HG02588 (cell line): ENCODE measurements at regions not wholly inside any gene's neighbourhood (a gene's known extent, or its start where the extent isn't known, plus 50 kb on each side); places are given as distances from the start of the nearest gene placed in this dataset.

ENCODE experiments used
- ATAC-seq: cut with Tn5 transposase; IDR thresholded peaks from one replicate; pipeline ENCODE4 v1.9.1; 2021; ENCODE audit warnings: mild to moderate bottlenecking, moderate library complexity; ENCODE audit not compliant: unreplicated experiment

DNA sequence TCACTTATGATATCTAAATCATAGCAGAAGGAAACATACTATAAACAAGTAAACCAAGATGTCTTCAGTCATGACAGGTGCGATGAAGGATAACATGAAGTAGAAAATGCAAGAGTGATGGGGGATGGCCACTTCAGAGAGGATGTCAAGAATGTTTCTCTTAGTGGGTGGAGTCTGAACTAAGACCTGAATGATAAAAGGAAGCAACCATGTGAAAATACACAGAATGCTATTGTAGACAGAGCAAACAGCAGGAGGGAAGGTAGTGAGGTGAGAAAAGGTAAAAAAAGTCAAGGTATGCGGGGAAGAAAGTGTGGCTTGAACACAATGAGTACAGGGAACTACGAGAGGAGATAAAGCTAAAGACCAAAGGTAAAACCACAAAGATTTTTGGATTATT is 341.6 kb downstream of the FBXO15 start:
- no peak for ATAC-seq

GRCh38 chr18:73797419-73797818 is 350.2 kb downstream of the FBXO15 start:
- no peak for ATAC-seq

- no peak for ATAC-seq
These were observed 354.2 kb downstream of the FBXO15 start for GRCh38 chr18:73793386-73793785.

DNA sequence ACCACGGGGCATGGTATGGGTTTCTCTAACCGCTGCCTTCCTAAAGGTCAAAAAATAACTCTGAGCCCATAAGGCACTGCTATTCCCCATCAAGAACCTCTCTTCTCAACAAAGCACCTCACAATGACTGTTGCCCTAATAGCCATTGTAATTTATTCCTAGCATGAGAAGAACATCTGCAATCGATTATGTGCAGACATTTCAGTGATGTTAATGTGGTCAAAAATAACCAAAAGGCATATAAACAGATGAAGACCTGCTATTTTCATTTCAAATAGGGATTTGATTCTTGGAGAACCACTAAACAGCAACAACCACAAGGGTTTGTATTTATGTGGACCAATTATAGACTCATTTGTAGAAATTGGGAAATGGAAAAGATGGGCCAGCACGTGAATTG is 356.6 kb downstream of the FBXO15 start:
- no peak for ATAC-seq

DNA sequence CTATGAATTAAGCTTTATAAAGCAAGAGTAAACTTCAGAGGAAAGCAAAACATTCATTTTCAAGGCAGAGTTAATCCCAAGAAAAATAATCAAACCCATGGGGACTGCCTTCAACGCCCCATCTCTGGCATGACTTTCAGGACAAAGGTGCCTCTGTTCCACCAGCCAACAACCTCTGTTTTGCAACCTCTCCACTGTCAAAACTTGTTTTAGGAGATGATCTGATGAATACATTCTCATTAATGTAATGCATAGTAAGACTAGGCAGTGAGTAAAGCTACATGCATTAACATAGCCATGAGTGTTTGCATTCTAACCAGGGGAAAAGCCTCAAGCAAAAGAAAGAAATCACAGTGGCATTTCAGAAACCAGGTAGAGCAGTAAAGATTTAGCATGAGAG is 357.0 kb downstream of the FBXO15 start:
- no peak for ATAC-seq

GRCh38 chr18:73787316-73787715 is 360.3 kb downstream of the FBXO15 start:
- no peak for ATAC-seq

GRCh38 chr18:73785300-73785699 is 362.3 kb downstream of the FBXO15 start:
- ATAC-seq = no peak

DNA sequence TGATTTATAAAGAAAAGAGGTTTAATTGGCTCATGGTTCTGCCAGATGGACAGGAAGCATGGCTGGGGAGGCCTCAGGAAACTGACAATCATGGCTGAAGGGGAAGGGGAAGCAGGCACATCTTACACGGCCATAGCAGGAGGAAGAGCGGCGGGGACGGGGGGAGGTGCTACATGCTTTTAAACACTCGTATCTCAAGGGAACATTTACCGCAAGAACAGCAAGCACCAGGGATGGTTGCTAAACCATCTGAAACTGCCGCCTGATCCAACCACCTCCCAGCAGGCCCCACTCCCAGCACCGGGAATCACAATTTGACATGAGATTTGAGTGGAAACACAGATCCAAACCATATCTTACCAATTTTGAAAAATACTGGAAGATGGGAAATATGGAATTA is 362.8 kb downstream of the FBXO15 start:
- ATAC-seq = no peak

- no peak for ATAC-seq
These were observed 365.2 kb downstream of the FBXO15 start for GRCh38 chr18:73782405-73782804.

DNA sequence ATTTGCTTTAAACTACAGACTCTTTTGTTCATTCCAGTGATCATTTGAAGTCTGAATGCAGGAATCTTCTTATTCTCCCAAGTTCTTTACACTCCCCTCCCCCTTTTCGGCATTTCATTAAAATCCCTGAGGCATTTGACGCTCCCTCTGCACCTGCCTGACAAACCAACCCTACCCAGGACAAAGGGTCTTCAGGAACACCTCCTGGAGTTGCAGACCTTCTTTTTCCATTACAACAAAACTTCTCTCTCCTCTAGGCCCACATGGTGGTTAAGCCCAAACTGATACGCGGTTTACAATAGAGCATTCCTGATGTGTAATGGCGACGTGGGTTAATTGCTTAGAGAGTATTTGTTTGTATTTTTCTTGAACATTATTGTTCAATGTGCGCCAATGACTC is 367.4 kb downstream of the FBXO15 start:
- ATAC-seq = no peak

- no peak for ATAC-seq
These were observed 369.6 kb downstream of the FBXO15 start for GRCh38 chr18:73778032-73778359.

- ATAC-seq = no peak
These were observed 370.1 kb downstream of the FBXO15 start for GRCh38 chr18:73777356-73778031.

- no peak for ATAC-seq
These were observed 372.7 kb downstream of the FBXO15 start for GRCh38 chr18:73774811-73775509.

DNA sequence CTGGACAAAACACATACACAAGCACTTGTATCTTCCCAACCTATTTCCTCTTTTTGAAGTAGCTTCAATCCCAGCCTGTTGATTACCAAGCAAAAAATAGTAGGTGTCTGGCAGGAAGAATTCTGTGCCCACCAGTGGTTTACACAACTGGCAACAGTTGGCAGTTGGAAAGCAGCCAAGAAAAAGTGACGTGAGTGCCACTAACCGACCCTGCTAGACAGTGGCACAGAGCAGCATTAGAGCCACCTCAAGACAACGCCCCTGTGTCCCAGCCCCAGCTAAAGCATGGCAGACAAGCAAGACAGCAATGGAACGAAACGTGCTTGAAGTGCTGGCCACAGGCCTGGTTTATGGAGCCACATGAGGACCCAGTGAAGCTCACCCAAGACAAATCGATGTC is 379.6 kb downstream of the FBXO15 start:
- no peak for ATAC-seq

- no peak for ATAC-seq
These were observed 380.6 kb downstream of the FBXO15 start for GRCh38 chr18:73766910-73767515.

GRCh38 chr18:73758446-73758845 is 389.2 kb downstream of the FBXO15 start:
- no peak for ATAC-seq

- no peak for ATAC-seq
These were observed 391.2 kb downstream of the FBXO15 start for GRCh38 chr18:73756256-73757091.

- ATAC-seq = no peak
These were observed 394.7 kb downstream of the FBXO15 start for GRCh38 chr18:73752965-73753364.

GRCh38 chr18:73752546-73752945 is 395.1 kb downstream of the FBXO15 start:
- no peak for ATAC-seq

DNA sequence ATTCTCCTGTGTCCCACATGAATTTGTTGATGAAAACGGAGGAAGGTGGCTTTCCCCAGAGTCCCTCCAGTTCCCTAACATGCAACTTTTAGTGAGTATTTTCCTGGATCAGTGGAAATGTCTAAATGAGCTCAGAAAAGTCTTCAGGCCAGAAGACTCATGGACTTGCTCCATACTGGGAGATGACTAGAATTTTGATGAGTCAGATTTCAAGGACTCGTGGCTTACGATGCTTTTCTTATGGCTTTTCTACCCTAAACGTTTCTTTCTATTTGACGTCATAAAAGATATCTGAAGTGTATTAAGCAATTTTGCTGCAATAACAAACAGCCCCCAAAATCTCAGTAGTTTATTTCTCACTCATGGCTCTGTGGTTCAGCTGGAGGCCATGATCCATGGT is 397.6 kb downstream of the FBXO15 start:
- no peak for ATAC-seq

DNA sequence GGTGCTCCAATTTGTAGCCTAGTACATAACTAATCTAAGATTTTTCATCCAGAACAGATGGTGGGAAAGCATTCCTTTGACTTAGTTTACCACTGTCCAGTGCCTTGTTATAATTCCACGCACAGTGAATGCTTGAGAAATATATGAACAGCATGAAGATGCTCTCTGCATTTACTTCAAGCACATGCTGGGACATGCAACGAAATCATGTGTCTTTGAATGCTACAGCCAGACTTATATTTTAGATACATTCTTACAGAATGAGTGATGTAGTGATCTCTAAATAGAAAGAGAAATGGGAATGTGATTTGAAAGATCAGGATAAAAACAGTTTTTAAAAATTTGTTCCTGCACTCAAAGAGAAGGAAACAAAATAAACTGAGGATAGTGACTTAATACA is 398.3 kb downstream of the FBXO15 start:
- ATAC-seq = no peak

DNA sequence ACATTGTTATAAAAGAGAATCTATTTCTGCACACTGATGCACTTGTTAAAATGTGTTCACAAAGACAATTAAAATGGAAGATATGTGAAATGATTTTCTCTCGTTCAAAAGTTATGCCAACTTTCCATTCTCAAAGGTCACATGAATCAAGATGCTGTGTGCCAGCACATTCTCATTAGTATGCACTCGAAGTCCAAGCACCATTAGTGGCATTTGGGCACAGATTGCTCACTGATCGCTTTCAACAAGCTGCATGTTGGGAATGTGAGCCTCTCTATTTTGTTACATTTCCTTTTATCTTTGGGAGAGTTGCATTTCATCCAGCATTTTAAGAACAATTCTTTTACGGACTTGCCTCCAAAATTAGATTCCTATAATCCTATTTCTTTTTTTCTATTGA is 398.9 kb downstream of the FBXO15 start:
- ATAC-seq = no peak
